Kidney epithelial cell (primary cell): ENCODE measurements at regions not wholly inside any gene's neighbourhood (a gene's known extent, or its start where the extent isn't known, plus 50 kb on each side); places are given as distances from the start of the nearest gene placed in this dataset.
"Not testable (repeated sequence)": the region's sequence is repeated elsewhere in the genome, so short reads cannot be mapped to it uniquely, and the experiment has no call there.

Source experiments
- DNase-seq: peaks from one replicate; pipeline ENCODE4 v3.0.0-alpha.2; 2010; ENCODE audit warnings: low read depth
- H3K27me3 ChIP-seq: 2 replicates; pipeline ENCODE4 v1.6.0; 2011; ENCODE audit warnings: low read length; ENCODE audit not compliant: control insufficient read depth, insufficient read depth
- H3K36me3 ChIP-seq: 2 replicates; pipeline ENCODE4 v1.5.1; 2011; ENCODE audit warnings: low read length; ENCODE audit not compliant: control insufficient read depth, insufficient read depth
- H3K4me3 ChIP-seq: 2 replicates; pipeline ENCODE4 v1.5.1; 2011; ENCODE audit warnings: low read depth, mild to moderate bottlenecking, control low read depth, low read length
- TF ChIP-seq, protein P1 (sequence below): IDR thresholded peaks from 2 replicates; pipeline ENCODE4 v1.5.1; 2011; ENCODE audit warnings: mild to moderate bottlenecking, moderate library complexity, low read length, control low read depth, inconsistent platforms; ENCODE audit not compliant: insufficient read depth, poor library complexity, severe bottlenecking

DNA sequence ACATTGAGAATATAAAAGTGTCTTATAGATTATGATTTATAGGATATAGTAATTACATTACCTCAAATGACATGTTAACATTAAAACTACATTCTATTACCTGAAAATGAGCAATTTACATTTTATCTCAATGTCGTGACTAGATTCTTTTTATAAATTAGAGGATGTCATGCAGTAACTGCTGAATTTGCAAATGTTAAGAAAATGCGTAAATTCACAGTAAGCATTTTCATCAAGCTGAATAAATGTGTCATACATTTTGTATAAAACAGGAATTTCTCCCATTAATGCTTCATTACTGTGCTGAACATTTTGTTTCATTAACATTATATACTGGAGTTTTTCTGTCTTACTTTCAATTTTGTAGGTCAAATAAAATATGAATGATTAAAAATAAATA, 1460.7 kb upstream of the B3GALT2 start:
- H3K4me3 ChIP-seq: no peak overlapping the region
- no peaks in the 10 kb centered on the region for H3K27me3 ChIP-seq
- H3K36me3 ChIP-seq: no peaks in the 10 kb centered on the region
- DNase-seq: no peak
- TF ChIP-seq, protein P1, sequence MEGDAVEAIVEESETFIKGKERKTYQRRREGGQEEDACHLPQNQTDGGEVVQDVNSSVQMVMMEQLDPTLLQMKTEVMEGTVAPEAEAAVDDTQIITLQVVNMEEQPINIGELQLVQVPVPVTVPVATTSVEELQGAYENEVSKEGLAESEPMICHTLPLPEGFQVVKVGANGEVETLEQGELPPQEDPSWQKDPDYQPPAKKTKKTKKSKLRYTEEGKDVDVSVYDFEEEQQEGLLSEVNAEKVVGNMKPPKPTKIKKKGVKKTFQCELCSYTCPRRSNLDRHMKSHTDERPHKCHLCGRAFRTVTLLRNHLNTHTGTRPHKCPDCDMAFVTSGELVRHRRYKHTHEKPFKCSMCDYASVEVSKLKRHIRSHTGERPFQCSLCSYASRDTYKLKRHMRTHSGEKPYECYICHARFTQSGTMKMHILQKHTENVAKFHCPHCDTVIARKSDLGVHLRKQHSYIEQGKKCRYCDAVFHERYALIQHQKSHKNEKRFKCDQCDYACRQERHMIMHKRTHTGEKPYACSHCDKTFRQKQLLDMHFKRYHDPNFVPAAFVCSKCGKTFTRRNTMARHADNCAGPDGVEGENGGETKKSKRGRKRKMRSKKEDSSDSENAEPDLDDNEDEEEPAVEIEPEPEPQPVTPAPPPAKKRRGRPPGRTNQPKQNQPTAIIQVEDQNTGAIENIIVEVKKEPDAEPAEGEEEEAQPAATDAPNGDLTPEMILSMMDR: no peak

DNA sequence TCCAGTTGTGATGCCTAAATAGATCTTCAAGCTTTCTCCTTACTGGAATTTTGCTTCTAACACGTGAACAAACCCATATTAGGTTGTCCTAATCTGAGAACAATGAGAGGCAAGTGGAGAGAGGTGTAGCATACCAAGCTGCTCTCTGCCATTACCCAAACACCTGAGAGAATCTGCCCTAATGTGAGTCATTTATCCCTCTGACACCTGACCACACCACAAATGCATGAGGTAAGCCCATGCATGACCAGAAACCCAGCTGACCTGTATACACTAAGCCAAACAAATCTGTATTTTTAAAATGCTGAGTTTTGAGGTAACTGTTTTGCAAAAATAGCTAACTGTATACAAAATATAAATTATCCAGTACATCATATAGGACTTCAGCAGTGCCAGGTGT, 1458.1 kb upstream of the B3GALT2 start:
- Histone ChIP-seq H3K4me3 (no peak overlapping the region), H3K36me3 (no peaks in the 10 kb centered on the region), H3K27me3 (no peaks in the 10 kb centered on the region)
- DNase-seq: peak; percentile 14
- TF ChIP-seq, protein P1: no peak

DNA sequence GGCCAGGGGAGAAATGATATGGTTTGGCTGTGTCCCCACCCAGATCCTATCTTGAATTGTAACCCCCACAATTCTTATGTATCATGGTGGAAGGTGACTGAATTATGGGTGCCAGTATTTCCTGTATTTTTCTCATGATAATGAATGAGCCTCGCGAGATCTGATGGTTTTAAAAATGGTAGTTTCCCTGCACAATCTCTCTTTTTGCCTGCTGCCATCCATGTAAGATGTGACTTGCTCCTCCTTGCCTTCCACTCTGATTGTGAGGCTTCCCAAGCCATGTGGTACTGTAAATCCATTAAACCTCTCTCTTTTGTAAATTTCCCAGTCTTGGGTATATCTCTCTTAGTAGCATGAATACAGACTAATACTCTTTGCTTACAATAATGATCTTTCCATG, 1453.9 kb upstream of the B3GALT2 start:
- Histone ChIP-seq H3K4me3 (no peak overlapping the region), H3K27me3 (no peaks in the 10 kb centered on the region), H3K36me3 (no peaks in the 10 kb centered on the region)
- TF ChIP-seq, protein P1: no peak
- DNase-seq: no peak

DNA sequence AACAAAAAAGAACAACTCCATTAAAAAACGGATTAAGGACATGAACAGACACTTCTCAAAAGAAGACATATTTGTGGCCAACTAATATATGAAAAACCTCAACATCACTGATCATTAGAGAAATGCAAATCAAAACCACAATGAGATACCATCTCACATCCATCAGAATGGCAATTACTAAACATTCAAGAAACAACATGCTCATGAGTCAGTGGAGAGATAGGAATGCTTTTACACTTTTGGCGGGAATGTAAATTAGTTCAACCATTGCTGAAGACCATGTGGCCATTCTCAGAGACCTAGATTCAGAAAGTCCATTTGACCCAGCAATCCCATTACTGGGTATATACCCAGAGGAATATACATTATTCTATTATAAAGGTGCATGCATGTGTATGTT, 1442.6 kb upstream of the B3GALT2 start:
- no peaks in the 10 kb centered on the region for H3K27me3 ChIP-seq
- no peak for DNase-seq
- H3K4me3 ChIP-seq: no peak overlapping the region
- TF ChIP-seq, protein P1: no peak
- H3K36me3 ChIP-seq: no peaks in the 10 kb centered on the region

DNA sequence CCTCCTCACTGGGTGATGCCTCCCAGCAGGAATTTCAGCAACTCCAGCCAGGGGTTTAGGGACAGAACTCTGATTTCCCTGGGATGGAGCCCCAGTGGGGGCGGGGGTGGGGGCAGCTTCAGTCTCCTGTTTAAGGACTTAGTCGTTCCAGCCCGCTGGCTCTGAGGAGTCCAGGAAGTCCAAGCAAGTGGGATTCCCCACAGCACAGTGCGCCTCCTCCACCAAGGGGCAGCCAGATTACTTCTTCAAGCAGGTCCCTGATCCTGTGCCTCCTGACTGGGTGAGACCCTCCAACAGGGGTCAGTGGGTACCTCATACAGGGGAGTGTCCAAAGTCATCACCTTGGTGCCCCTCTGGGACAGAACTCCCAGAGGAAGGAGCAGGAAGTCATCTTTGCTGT, 1438.4 kb upstream of the B3GALT2 start:
- no peak overlapping the region for H3K4me3 ChIP-seq
- H3K36me3 ChIP-seq: no peaks in the 10 kb centered on the region
- no peak for DNase-seq
- no peaks in the 10 kb centered on the region for H3K27me3 ChIP-seq
- TF ChIP-seq, protein P1: no peak

DNA sequence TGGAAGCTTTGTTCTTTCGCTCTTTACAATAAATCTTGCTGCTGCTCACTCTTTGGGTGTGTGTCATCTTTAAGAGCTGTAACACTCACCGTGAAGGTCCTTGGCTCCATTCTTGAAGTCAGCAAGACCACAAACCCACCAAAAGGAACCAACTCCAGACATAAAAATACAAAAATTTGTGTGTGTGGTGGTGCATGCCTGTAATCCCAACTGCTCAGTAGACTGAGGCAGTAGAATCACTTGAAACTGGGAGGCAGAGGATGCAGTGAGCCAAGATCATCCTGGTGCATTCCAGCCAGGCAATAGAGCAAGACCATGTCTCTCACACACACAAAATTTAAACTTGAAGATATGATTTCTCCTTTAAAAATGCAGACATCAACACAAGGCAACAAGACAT, 1431.7 kb upstream of the B3GALT2 start:
- TF ChIP-seq, protein P1: no peak
- Histone ChIP-seq H3K4me3 (no peak overlapping the region), H3K36me3 (no peaks in the 10 kb centered on the region), H3K27me3 (no peaks in the 10 kb centered on the region)
- DNase-seq: no peak

DNA sequence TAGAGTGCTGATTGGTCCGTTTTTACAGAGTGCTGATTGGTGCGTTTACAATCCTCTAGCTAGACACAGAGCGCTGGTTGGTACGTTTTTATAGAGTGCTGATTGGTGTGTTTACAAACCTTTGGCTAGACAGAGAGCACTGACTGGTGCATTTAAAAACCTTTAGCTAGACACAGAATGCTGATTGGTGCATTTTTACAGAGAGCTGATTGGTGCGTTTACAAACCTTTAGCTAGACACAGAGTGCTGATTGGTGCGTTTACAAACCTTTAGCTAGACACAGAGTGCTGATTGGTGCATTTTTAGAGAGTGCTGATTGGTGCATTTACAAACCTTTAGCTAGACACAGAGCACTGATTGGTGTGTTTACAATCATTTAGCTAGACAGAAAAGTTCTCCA, 1430.9 kb upstream of the B3GALT2 start:
- not testable (repeated sequence) for DNase-seq, H3K27me3 ChIP-seq, H3K36me3 ChIP-seq, H3K4me3 ChIP-seq
